Neural progenitor cell (in vitro differentiated cells): ENCODE measurements at regions not wholly inside any gene's neighbourhood (a gene's known extent, or its start where the extent isn't known, plus 50 kb on each side); places are given as distances from the start of the nearest gene placed in this dataset.

Experiments
- DNase-seq: peaks from one replicate; pipeline ENCODE4 v3.0.0-alpha.2; 2016; ENCODE audit warnings: low spot score
- H2AFZ ChIP-seq: fragments of 200-600 bp; sonication (generic); replicated peaks from 2 replicates; pipeline ENCODE4 v1.6.1; 2016; ENCODE audit warnings: antibody characterized with exemption
- H3F3A ChIP-seq: fragments of 200-600 bp; sonication (generic); 2 replicates; pipeline ENCODE4 v1.6.1; 2016; ENCODE audit warnings: antibody characterized with exemption, low read depth
- H3K27ac ChIP-seq: fragments of 200-600 bp; sonication (generic); 2 replicates; pipeline ENCODE4 v1.5.1; 2016; ENCODE audit warnings: mild to moderate bottlenecking
- H3K27me3 ChIP-seq: fragments of 200-600 bp; sonication (generic); 2 replicates; pipeline ENCODE4 v1.6.1; 2016; ENCODE audit warnings: mild to moderate bottlenecking, moderate library complexity
- H3K36me3 ChIP-seq: fragments of 200-600 bp; sonication (generic); 2 replicates; pipeline ENCODE4 v1.5.1; 2016
- H3K4me1 ChIP-seq: fragments of 200-600 bp; sonication (generic); 2 replicates; pipeline ENCODE4 v1.6.1; 2016; ENCODE audit warnings: mixed run types
- H3K4me2 ChIP-seq: fragments of 200-600 bp; sonication (generic); 2 replicates; pipeline ENCODE4 v1.6.1; 2016
- H3K4me3 ChIP-seq: fragments of 200-600 bp; sonication (generic); 2 replicates; pipeline ENCODE4 v1.5.1; 2016
- H3K79me2 ChIP-seq: fragments of 200-600 bp; sonication (generic); 2 replicates; pipeline ENCODE4 v1.6.1; 2016; ENCODE audit warnings: low read depth
- H3K9ac ChIP-seq: fragments of 200-600 bp; sonication (generic); 2 replicates; pipeline ENCODE4 v1.6.1; 2016
- H3K9me3 ChIP-seq: fragments of 200-600 bp; sonication (generic); 2 replicates; pipeline ENCODE4 v1.5.1; 2016; ENCODE audit warnings: low read depth
- H4K20me1 ChIP-seq: fragments of 200-600 bp; sonication (generic); 2 replicates; pipeline ENCODE4 v1.6.1; 2016; ENCODE audit warnings: low read depth
- H3K27ac Mint-ChIP-seq: 3 replicates; pipeline ENCODE4 v1.8.0; 2021; ENCODE audit warnings: mixed read lengths
- H3K27me3 Mint-ChIP-seq: 2 replicates; pipeline ENCODE4 v1.8.0; 2022; ENCODE audit warnings: low read depth, mild to moderate bottlenecking, inconsistent platforms, moderate library complexity, mixed read lengths; ENCODE audit not compliant: insufficient read depth
- H3K36me3 Mint-ChIP-seq: 3 replicates; pipeline ENCODE4 v1.8.0; 2021; ENCODE audit warnings: mixed read lengths
- H3K4me1 Mint-ChIP-seq: 3 replicates; pipeline ENCODE4 v1.8.0; 2021; ENCODE audit warnings: mixed read lengths
- H3K4me3 Mint-ChIP-seq: 3 replicates; pipeline ENCODE4 v1.8.0; 2021; ENCODE audit warnings: mild to moderate bottlenecking, moderate library complexity, mixed read lengths
- H3K9me3 Mint-ChIP-seq: 3 replicates; pipeline ENCODE4 v1.8.0; 2020; ENCODE audit warnings: mixed read lengths
- EZH2 ChIP-seq: fragments of 200-600 bp; sonication (generic); IDR thresholded peaks from 2 replicates; pipeline ENCODE4 v1.6.1; 2017; ENCODE audit warnings: antibody characterized with exemption, mild to moderate bottlenecking, moderate library complexity
- EZH2phosphoT487 ChIP-seq: fragments of 200-600 bp; sonication (generic); IDR thresholded peaks from 2 replicates; pipeline ENCODE4 v1.6.1; 2017; ENCODE audit warnings: antibody characterized with exemption
- TF ChIP-seq, protein P1 (sequence below): fragments of 200-600 bp; sonication (generic); IDR thresholded peaks from 2 replicates; pipeline ENCODE4 v1.5.1; 2017; ENCODE audit warnings: antibody characterized with exemption, mild to moderate bottlenecking

DNA sequence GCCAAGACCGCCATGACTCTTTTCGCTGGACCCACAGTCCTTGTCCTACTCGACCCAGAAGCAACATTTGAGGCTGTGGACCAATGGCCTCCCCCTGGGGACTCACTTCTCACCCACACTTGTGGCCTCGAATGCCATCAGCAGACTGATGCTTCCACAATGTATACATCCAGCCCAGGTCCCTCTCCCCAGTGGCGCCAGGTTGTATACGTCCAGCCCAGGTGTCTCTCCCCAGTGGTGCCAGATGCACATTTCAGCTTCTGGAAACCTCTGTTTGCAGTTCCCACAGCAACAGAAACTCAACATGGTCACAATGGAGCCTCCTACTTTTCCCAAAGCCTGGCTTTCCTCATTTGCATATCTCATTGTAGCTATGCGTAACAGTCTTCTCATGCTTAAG, 210.5 kb upstream of the RNF32 start:
- no peaks in the 10 kb centered on the region for H3K36me3 ChIP-seq
- Mint-ChIP-seq H3K4me3 (no peak overlapping the region), H3K9me3 (no peaks in the 10 kb centered on the region), H3K4me1 (no peaks in the 10 kb centered on the region), H3K36me3 (no peaks in the 10 kb centered on the region), H3K27me3 (peaks cover 2% of the 10 kb centered on the region), H3K27ac (no peak overlapping the region)
- no peaks in the 10 kb centered on the region for H3K9me3 ChIP-seq
- no peaks in the 10 kb centered on the region for H3F3A ChIP-seq
- H3K9ac ChIP-seq: no peak overlapping the region
- no peak overlapping the region for H3K4me2 ChIP-seq
- H3K27ac ChIP-seq: no peak overlapping the region
- no peaks in the 10 kb centered on the region for H3K4me1 ChIP-seq
- no peaks in the 10 kb centered on the region for H4K20me1 ChIP-seq
- DNase-seq: no peak
- H3K27me3 ChIP-seq: no peaks in the 10 kb centered on the region
- TF ChIP-seq, protein P1, sequence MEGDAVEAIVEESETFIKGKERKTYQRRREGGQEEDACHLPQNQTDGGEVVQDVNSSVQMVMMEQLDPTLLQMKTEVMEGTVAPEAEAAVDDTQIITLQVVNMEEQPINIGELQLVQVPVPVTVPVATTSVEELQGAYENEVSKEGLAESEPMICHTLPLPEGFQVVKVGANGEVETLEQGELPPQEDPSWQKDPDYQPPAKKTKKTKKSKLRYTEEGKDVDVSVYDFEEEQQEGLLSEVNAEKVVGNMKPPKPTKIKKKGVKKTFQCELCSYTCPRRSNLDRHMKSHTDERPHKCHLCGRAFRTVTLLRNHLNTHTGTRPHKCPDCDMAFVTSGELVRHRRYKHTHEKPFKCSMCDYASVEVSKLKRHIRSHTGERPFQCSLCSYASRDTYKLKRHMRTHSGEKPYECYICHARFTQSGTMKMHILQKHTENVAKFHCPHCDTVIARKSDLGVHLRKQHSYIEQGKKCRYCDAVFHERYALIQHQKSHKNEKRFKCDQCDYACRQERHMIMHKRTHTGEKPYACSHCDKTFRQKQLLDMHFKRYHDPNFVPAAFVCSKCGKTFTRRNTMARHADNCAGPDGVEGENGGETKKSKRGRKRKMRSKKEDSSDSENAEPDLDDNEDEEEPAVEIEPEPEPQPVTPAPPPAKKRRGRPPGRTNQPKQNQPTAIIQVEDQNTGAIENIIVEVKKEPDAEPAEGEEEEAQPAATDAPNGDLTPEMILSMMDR: no peak
- no peak for TF ChIP-seq EZH2phosphoT487
- no peak for TF ChIP-seq EZH2
- H2AFZ ChIP-seq: no peak overlapping the region
- no peaks in the 10 kb centered on the region for H3K79me2 ChIP-seq
- no peak overlapping the region for H3K4me3 ChIP-seq

GRCh38 chr7:156429514-156429913, 211.1 kb upstream of the RNF32 start:
- H3K4me1 ChIP-seq: no peaks in the 10 kb centered on the region
- Mint-ChIP-seq H3K9me3 (no peaks in the 10 kb centered on the region), H3K27ac (no peak overlapping the region), H3K36me3 (no peaks in the 10 kb centered on the region), H3K4me3 (no peak overlapping the region), H3K4me1 (no peaks in the 10 kb centered on the region), H3K27me3 (peaks cover 2% of the 10 kb centered on the region)
- no peaks in the 10 kb centered on the region for H3K27me3 ChIP-seq
- H3K79me2 ChIP-seq: no peaks in the 10 kb centered on the region
- H4K20me1 ChIP-seq: no peaks in the 10 kb centered on the region
- no peak for TF ChIP-seq EZH2
- no peak for TF ChIP-seq EZH2phosphoT487
- H3K27ac ChIP-seq: no peak overlapping the region
- H3K9me3 ChIP-seq: no peaks in the 10 kb centered on the region
- no peak overlapping the region for H3K9ac ChIP-seq
- no peak overlapping the region for H2AFZ ChIP-seq
- H3F3A ChIP-seq: no peaks in the 10 kb centered on the region
- no peak overlapping the region for H3K4me3 ChIP-seq
- no peak overlapping the region for H3K4me2 ChIP-seq
- no peak for DNase-seq
- no peaks in the 10 kb centered on the region for H3K36me3 ChIP-seq

GRCh38 chr7:156423876-156424275, 216.7 kb upstream of the RNF32 start:
- Histone ChIP-seq H3K4me1 (no peaks in the 10 kb centered on the region), H3K27ac (no peak overlapping the region), H3K4me3 (no peak overlapping the region), H3K9ac (no peak overlapping the region), H2AFZ (no peak overlapping the region), H4K20me1 (no peaks in the 10 kb centered on the region), H3K36me3 (no peaks in the 10 kb centered on the region), H3K79me2 (no peaks in the 10 kb centered on the region), H3F3A (no peaks in the 10 kb centered on the region), H3K27me3 (no peaks in the 10 kb centered on the region), H3K4me2 (no peak overlapping the region), H3K9me3 (no peaks in the 10 kb centered on the region)
- no peak overlapping the region for H3K4me3 Mint-ChIP-seq
- TF ChIP-seq, protein P1: no peak
- TF ChIP-seq EZH2: no peak
- TF ChIP-seq EZH2phosphoT487: no peak
- no peaks in the 10 kb centered on the region for H3K4me1 Mint-ChIP-seq
- no peak for DNase-seq
- H3K9me3 Mint-ChIP-seq: peaks cover 4% of the 10 kb centered on the region
- no peak overlapping the region for H3K27ac Mint-ChIP-seq
- H3K27me3 Mint-ChIP-seq: peaks cover 2% of the 10 kb centered on the region
- no peaks in the 10 kb centered on the region for H3K36me3 Mint-ChIP-seq

DNA sequence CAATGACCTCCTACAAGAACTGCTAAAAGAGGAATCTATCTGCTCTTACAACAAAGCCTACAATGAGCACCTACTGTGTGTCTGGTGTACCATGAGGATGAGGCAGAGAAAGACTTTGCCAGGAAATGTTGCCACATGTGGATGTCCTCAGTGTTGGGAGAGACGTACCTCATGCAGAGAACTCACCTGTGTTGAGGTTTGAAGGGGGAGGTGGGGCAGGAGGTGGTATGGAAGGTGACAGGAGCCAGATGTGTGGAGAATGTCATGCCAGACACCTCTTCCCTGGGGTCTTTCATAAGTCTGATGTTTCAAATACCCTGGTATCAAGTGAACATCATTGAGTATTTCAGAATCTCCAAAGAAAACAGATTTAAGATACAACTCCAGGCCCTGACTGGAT, 220.1 kb upstream of the RNF32 start:
- H3K27ac Mint-ChIP-seq: no peak overlapping the region
- no peak overlapping the region for H2AFZ ChIP-seq
- no peak overlapping the region for H3K9ac ChIP-seq
- H3F3A ChIP-seq: no peaks in the 10 kb centered on the region
- H3K4me3 Mint-ChIP-seq: no peak overlapping the region
- H3K79me2 ChIP-seq: no peaks in the 10 kb centered on the region
- H3K27me3 Mint-ChIP-seq: peaks cover 2% of the 10 kb centered on the region
- H3K4me2 ChIP-seq: no peak overlapping the region
- no peaks in the 10 kb centered on the region for H3K9me3 ChIP-seq
- H3K27ac ChIP-seq: no peak overlapping the region
- no peak for DNase-seq
- H3K36me3 Mint-ChIP-seq: no peaks in the 10 kb centered on the region
- no peaks in the 10 kb centered on the region for H4K20me1 ChIP-seq
- no peaks in the 10 kb centered on the region for H3K27me3 ChIP-seq
- H3K4me3 ChIP-seq: no peak overlapping the region
- H3K4me1 ChIP-seq: no peaks in the 10 kb centered on the region
- peaks cover 1% of the 10 kb centered on the region for H3K4me1 Mint-ChIP-seq
- TF ChIP-seq, protein P1: no peak
- H3K9me3 Mint-ChIP-seq: peaks cover 4% of the 10 kb centered on the region
- H3K36me3 ChIP-seq: no peaks in the 10 kb centered on the region
